ENCODE measurements at regions not wholly inside any gene's neighbourhood (a gene's known extent, or its start where the extent isn't known, plus 50 kb on each side); places are given as distances from the start of the nearest gene placed in this dataset.

- Histone ChIP-seq H4K91ac (ENCODE audit: insufficient read length, low read depth, low read length) (no peak overlapping the region), H2BK12ac (ENCODE audit: insufficient read length, low read depth, low read length) (no peak overlapping the region), H4K8ac (replicated peaks; ENCODE audit: insufficient read length, low read depth, low read length) (no peak overlapping the region), H2BK120ac (ENCODE audit: low read depth, low read length, poor library complexity, severe bottlenecking) (no peak overlapping the region), H3K23me2 (ENCODE audit: insufficient read length, low read depth, low read length, poor library complexity, severe bottlenecking) (no peaks in the 10 kb centered on the region), H3K56ac (ENCODE audit: insufficient read length, low read depth, low read length) (no peak overlapping the region), H4K5ac (ENCODE audit: insufficient read length, low read depth, low read length) (no peak overlapping the region), H3K79me1 (ENCODE audit: insufficient read depth, low read depth, low read length, poor library complexity, severe bottlenecking) (no peaks in the 10 kb centered on the region), H3K27ac (ENCODE audit: insufficient read length, low read depth, low read length) (no peak overlapping the region), H3K79me2 (ENCODE audit: insufficient read depth, low read length) (no peaks in the 10 kb centered on the region), H3K9me3 (ENCODE audit: control insufficient read depth, low read depth, low read length) (no peaks in the 10 kb centered on the region), H2BK15ac (ENCODE audit: low read depth, low read length) (no peak overlapping the region), H3K23ac (ENCODE audit: insufficient read length, low read depth, low read length) (no peak overlapping the region), H3K4ac (ENCODE audit: low read depth, low read length) (no peak overlapping the region), H2AFZ (ENCODE audit: low read length) (no peak overlapping the region), H2AK5ac (ENCODE audit: insufficient read length, low read length) (no peak overlapping the region), H4K20me1 (ENCODE audit: control insufficient read depth, insufficient read depth, insufficient read length) (no peaks in the 10 kb centered on the region), H3K4me1 (ENCODE audit: insufficient read depth, low read length) (no peaks in the 10 kb centered on the region), H3T11ph (ENCODE audit: low read length) (no peak overlapping the region), H2BK5ac (ENCODE audit: insufficient read length, low read length) (no peak overlapping the region), H3K4me2 (ENCODE audit: insufficient read depth, insufficient read length, low read length) (no peak overlapping the region), H3K18ac (ENCODE audit: insufficient read length, low read depth, low read length) (no peak overlapping the region), H3K27me3 (ENCODE audit: insufficient read depth, low read length) (no peaks in the 10 kb centered on the region), H3K9ac (ENCODE audit: extremely low read depth, insufficient read length, low read length) (no peak overlapping the region), H3K14ac (ENCODE audit: insufficient read depth, low read length) (no peak overlapping the region), H2BK20ac (ENCODE audit: low read depth, low read length, poor library complexity, severe bottlenecking) (no peak overlapping the region)
- DNase-seq = no peak
- Mint-ChIP-seq H3K4me1 (no peaks in the 10 kb centered on the region), H3K36me3 (ENCODE audit: insufficient read depth in 1 of 3, low read depth in 3 of 3) (no peaks in the 10 kb centered on the region), H3K9me3 (no peaks in the 10 kb centered on the region), H3K4me3 (no peak overlapping the region), H3K27ac (no peak overlapping the region), H3K27me3 (ENCODE audit: low read depth) (no peaks in the 10 kb centered on the region)
- TF ChIP-seq CTCF (conservative IDR thresholded peaks at IDR 0.05) = no peak
- no CpG with 5 or more reads among the region's 2 CpGs for WGBS (ENCODE audit: extremely low coverage, insufficient read length, low lambda C conversion rate)
These were observed 828.7 kb downstream of the PCDH7 start for GRCh38 chr4:31548823-31549222.

Data from H9 (cell line).